ENCODE measurements at regions not wholly inside any gene's neighbourhood (a gene's known extent, or its start where the extent isn't known, plus 50 kb on each side); places are given as distances from the start of the nearest gene placed in this dataset.
"Not testable (repeated sequence)": the region's sequence is repeated elsewhere in the genome, so short reads cannot be mapped to it uniquely, and the experiment has no call there.

DNA sequence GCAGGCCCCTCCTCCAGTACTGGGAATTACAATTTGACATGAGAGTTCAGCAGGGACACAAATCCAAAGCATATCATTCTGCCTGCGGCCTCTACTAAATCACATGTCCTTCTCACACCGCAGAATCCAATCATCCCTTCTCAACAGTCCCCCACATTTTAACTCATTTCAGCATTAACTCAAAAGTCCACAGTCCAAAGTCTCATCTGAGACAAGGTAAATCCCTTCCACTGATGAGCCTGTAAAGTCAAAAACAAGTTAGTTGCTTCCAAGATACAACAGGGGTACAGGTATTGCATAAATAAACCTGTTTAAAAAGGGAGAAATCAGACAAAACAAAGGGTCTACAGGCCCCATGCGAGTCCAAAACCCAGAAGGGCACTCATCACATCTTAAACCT, 64.0 kb downstream of the EBNA1BP2 start:
- no peak for DNase-seq (ENCODE audit: low read depth)

DNA sequence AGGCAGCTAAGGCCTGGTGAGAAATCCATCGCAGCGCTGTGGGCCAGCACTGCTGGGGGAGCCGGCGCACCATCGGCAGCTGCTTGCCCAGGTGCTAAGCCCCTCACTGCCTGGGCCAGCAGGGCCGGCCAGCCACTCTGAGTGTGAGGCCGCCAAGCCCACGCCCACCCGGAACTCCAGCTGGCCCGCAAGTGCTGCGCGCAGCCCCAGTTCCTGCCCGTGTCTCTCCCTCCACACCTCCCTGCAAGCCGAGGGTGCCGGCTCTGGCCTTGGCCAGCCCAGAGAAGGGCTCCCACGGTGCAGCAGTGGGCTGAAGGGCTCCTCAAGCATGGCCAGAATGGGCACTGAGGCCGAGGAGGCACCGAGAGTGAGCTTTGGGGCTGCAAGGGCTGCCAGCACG, 64.4 kb downstream of the EBNA1BP2 start:
- DNase-seq (ENCODE audit: low read depth), result no peak

DNA sequence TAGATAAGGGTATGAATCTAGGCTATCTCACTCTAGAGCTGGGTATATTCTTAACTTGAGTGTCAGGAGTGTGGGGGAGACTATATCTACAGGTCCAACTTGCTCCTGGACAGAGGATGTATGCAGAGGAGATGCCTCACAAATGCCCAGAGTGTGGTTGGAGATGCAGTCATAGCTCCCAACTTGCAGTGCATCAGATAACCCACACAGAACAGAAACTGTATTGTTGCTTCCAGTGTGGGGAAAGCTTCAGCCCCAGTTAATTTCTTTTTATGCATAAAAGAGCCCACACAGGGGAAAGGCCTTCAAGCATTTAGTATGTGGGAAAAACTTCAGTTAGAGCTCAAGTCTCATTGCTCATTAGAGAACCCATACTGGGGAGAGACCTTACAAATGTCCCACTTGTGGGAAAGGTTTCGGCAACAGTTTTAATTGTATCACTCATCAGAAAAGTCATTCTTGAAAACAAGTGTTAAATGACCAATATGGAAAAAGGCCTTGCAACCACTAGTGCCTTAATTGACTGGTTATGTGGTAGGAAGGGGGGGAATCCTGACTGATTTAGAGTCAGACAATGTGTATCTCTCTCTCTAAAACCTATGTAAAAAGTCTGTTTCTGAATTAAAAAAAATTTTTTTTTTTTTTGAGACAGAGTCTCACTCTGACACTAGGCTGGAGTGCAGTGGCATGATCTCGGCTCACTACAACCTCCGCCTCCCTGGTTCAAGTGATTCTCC, 67.9 kb downstream of the EBNA1BP2 start:
- no peak for DNase-seq (ENCODE audit: low read depth)

DNA sequence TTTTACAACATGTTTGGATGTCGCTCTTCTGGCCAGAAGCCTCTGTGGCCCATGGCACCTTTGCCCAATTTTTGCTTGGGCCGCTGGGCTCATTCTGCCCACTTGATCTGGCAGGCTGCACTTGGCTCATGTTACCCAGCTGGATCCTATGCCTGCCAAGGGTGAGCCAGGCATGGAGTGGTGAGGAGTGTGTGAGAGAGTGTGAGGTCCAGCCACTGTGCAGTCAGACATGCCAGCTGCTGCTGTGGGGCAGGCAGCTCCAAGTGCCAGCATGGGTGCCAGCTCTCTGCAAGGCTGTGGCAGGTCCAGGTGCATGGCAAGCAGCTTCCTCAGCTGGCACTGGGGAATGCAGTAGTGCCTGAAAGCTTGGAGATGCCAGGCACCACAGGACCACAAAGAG, 71.0 kb downstream of the EBNA1BP2 start:
- no peak for DNase-seq (ENCODE audit: low read depth)

DNA sequence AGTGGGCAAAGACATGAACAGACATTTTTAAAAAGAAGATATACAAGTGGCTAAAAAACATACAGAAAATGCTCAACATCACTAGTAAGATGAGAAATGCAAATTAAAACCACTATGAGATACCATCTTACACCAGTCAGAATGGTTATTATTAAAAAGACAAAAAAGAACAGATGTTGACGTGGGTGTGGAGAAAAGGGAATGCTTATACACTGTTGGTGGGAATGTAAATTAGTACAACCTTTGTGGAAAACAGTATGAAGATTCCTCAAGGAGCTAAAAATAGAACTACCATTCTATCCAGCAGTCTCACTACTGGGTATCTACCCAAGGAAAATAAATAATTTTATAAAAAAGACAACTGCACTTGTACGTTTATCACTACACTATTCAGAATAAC, 73.9 kb downstream of the EBNA1BP2 start:
- DNase-seq (ENCODE audit: low read depth), result no peak

DNA sequence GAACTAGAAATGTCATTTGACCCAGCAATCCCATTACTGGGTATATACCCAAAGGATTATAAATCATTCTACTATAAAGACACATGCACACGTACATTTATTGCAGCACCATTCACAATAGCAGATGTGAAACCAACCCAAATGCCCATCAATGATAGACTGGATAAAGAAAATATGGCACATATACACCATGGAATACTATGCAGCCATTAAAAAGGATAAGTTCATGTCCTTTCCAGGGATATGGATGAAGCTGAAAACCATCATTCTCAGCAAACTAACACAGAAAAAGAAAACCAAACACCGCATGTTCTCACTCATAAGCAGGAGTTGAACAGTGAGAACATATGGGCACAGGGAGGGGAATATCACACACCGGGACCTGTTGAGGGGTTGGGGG, 75.6 kb downstream of the EBNA1BP2 start:
- not testable (repeated sequence) for DNase-seq (ENCODE audit: low read depth)

DNA sequence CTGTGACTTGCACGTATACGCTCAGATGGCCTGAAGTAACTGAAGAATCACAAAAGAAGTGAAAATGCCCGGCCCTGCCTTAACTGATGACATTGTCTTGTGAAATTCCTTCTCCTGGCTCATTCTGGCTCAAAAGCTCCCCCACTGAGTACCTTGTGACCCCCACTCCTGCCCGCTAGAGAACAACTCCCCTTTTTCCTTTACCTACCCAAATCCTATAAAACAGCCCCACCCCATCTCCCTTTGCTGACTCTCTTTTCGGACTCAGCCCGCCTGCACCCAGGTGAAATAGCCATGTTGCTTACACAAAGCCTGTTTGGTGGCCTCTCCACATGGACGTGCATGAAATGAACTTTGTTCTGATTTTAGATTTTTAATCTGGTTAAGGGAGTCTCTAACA, 81.3 kb downstream of the EBNA1BP2 start:
- not testable (repeated sequence) for DNase-seq (ENCODE audit: low read depth)

DNA sequence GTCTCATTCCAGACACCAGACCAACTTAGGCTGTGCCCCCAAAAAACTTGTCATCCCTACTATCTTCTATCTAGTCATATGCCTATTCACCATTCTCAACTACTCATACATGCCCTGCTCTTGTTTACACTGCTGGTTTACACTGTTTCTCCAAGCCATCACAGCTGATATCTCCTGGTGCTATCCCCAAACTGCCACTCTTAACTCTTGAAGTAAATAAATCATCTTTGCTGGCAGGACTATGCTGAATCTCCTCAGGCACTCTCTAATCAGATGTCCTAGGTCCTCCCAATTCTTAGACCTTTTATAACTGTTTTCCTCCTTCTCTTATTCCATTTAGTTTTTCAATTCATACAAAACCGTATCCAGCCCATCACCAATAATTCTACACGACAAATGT, 81.9 kb downstream of the EBNA1BP2 start:
- not testable (repeated sequence) for DNase-seq (ENCODE audit: low read depth)

DNA sequence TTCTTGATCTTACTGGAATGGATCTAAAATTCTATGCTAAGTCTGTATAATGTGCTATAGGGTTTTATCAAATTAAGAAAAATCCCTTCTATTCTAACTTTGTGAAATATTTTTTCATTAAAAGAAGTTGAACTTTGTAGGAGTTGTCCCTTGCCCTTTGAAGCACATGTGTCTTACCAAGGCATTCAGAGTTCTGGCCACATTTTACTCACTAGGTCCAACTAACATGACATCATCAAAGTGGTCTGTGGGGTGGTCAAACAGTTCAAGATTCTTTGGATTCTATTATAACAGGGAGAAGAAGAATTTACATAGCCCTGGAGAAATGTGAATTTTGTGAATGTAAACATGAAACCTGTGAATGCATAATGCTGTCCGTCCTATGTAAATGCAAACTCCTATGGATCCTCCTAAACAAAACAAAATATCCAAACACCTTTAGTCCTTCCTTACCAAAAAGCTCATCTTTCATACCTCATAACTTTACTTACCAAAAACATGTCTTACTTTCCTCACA, 88.7 kb downstream of the EBNA1BP2 start:
- DNase-seq (ENCODE audit: low read depth), result no peak

DNA sequence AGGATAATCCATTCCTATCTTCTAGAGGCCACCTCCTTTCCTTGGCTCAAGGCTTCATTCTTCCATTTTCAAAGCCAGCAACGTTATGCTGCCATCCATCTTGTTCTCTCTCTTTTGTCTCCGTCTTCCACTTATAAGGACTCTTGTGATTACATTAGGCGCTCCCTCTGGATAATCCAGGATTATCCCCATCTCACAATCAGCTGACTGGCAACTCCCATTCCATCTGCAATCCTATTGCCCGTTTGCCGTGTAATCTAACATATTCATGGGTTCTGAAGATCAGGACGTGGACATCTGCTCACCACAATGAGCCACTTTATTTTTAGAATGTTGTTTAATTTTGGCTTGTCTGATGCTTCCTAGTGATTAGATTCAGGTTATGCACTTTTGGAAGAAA, 89.3 kb downstream of the EBNA1BP2 start:
- no peak for DNase-seq (ENCODE audit: low read depth)

DNA sequence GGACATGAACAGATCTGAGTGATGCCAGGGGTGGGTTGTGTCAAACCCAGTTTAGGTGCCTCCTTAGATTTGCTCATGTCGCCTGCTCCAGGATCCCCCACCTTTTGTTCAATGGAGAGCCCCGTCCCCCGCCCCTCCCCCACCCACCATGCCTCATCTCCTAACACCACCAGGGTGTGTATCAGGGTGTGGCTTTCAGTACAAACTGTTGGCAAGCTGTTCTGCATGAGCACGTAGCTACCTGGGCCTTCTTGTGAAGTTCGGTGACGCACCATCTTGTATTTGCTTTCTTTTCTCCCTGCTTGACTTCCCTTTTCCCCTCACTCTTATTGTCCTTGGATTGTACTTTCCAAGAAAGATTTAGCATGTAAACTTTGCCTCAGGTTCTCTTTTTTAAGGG, 94.8 kb downstream of the EBNA1BP2 start:
- no peak for DNase-seq (ENCODE audit: low read depth)

DNA sequence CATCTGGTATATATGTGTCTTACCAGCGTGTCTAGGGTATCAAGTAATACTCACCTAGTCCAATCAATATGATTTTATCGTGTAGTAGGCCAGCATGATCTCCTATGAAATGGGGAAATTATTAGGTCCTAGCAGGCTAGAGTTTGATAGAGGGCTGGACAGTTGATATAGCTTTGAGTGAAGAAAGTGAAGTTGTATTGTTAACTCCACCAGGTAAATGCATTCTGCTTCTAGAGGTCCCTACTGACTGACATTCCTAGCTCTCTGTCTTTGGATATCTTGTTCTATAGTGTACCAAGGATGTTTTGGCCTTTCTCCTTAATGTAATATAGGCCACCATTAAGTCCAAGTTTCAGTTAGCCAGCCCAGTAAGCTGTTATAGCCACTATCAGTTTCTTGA, 97.4 kb downstream of the EBNA1BP2 start:
- no peak for DNase-seq (ENCODE audit: low read depth)

DNA sequence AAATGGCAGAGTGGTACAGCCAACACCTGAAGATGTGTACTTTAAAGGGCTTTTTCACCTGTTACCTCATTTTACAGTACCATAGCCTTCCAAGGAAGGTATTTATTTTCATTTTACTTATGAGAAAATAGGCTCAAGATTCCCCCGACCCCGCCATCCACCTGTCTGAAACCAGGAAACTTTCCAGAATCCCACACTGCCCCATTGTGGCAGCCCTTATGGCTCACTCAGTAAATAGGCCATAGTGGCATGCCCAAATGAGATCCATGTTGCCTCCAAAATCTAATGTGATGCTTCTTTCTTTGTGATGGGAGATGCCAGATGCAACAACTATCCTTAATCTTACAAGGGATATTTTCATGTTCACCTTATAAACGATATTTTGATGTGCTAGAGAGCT, 97.8 kb downstream of the EBNA1BP2 start:
- DNase-seq (ENCODE audit: low read depth), result no peak

DNA sequence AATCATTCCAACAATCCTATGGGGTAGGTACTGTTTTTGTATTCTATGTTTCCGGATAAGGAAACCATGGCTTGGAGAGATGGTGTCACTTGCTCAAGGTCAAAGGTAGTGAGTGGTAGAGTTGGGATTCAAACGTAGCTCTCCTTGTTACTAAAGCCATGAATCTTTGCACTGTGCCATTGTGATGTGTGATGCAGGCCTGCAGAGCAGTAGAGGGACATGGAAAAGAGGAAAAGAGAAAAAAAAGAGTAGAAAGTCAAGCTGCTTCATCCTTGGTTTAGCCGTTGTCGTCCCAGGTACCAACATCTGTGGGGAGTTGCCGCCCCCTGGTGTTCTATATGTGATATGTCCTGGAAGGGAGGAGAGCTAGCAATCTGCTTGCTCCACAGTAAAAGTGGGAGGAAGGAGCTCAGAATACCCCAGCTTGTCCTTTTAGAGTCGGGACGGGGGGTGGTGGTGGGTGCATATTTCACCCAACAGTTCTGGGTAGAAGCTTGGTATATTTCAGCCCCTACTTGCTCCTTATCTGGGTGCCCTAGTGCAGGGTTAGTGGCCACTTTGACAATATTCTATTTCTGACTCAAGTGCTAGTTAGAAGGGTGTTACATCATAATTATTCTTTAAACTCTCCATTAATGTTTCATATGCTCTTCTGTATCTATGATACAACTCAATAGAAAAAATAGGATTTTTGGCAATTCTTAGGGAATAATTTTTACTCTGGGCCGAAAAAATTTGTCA, 98.4 kb downstream of the EBNA1BP2 start:
- DNase-seq (ENCODE audit: low read depth), result peak; percentile 60

DNA sequence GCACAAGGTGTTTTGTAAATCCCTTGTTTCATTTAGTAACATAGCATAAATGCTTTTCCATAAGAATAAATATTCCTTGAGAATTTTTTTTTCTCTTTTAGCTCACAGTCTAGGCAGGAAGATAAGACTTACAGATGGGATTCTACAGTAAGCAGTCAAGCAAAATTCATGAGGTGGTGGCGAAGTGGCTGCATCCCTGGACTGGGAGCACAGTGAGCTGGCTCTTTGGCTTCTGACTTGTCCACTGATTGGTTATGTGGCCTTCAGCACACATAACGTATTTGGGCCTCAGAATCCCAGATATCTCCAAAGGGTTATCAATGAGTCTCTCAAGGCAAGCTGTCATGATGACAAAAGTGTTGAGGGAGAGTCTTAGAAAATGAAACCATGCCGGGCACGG, 99.8 kb downstream of the EBNA1BP2 start:
- no peak for DNase-seq (ENCODE audit: low read depth)

DNA sequence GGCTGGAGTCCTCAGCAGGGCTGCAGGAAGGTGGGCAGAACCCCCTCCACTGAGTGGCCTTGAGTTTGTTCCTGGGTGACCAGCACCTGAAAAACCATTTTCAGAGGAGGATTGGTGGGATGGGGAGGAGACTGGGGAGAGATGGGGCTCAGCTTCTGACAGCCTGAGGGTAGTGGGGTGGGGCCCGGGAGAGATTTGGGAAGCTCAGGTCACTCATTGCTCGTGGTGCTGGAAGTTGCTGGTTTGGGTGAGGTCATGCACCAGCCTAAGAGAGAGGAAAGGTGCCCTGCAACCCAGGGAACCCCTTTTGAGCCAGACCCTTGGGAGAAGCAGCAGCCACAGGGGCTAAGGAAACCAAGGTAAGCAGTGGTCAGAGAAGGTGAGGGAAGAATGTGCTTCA, 100.8 kb downstream of the EBNA1BP2 start:
- no peak for DNase-seq (ENCODE audit: low read depth)

DNA sequence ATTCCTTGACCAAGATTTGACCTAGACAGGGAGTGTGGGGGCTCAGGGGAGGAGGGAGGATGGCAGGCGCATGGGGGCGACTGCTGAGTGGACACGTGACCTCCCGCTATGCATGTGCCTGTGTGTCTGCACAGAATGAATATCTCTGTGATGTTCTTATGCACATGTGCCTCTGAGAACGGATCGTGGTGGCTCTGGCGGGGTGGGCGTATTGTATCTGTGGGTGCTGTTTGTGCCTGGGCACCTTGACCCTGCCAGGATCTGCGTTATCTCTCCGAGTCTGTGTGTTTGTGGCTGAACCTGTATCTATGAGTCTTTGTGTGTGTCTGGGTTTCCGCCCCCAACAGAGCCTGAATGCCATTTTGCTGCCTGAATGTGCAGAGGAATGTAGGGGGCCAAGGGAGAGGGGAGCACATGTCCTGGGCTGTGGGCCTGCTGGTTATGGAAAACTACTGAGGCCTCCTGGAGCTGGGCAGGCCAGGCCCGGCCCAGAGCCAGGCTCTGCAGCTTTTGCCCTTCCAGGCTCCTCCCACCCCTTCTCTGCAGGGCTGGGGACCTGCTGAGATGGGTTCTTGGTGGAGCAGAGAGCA, 102.5 kb downstream of the EBNA1BP2 start:
- DNase-seq (ENCODE audit: low read depth), result no peak

DNA sequence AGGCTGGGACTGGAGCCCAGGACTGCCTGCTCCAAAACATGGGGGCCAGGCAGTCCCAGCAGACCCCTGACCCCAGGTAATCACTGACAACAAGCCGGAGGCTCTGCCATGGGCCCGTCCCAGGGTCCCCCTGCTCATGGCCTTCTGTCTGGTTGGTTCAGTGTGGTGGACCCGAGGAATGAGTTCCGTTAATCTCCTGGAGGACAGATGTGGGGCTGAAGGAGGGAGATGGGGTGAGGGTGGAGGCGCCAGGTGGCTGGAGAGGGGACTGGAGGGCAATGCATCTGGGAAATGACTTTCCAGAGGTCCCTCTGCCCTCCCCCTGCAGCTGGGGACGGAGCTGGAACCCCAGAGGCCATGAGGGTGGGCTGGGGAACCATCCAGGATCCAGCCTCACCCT, 103.2 kb downstream of the EBNA1BP2 start:
- DNase-seq (ENCODE audit: low read depth), result no peak

DNA sequence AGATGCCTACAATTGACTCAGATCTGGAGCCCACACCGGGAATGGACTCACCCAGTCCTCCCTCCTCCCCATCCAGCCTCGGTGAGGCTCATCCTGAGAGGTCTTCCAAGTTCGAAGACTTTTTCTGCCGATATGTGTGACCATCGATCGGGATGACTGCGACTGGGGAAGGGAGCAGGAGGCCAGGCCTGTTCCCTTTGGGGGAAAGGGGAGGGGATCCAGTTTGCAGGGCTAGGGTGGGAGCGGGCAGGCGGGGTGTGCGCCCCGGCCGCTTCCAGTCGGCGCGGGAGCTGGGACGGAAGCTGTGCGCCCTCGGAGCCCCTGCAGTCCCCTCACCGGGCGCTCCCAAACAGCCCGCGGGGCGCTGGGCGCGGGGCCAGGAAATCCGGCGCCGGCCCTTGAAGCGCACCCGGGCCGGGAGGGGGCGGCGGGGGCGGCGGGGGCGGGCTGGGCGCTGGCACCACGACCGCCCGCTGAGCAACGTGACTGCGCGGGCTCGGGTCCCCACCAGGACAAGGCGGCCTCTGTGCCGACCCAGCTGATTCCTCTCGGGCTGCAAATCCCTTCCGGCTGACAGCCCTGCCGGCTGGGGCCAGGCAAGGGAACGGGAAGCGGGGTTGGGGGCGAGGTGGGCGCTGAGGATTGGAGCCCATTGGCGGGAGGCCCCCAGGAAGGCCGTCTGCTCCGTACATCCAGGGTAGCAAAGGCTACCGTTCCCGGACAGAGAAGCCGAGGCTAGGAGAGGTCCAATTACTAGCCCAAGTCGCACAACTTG, 103.9 kb downstream of the EBNA1BP2 start:
- peak; percentile 5 for DNase-seq (ENCODE audit: low read depth)

DNA sequence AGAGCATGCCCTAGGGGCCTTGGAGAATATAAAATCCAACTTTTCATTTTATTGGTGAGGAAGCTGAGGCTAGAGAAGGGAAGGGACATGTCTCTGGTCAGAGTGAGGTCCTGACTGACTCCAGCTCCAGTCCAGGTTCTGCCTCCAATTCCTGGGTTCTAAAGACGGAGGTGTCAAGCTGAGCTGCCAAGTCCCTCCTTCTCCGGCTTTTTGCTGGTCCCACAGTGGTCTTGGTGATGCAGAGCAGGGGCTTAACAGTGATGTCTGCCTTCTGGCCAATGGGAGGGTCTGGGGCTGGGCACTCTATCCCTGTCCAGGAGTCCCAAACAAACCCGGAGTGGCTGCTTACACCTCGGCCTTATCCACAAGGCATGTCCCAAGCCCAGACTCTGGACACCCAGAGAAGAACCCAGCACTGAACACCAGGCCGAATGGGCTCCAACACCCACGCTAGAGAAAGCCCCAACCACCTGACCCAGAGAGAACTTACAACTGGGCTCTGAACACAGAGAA, 104.8 kb downstream of the EBNA1BP2 start:
- DNase-seq (ENCODE audit: low read depth), result no peak

DNA sequence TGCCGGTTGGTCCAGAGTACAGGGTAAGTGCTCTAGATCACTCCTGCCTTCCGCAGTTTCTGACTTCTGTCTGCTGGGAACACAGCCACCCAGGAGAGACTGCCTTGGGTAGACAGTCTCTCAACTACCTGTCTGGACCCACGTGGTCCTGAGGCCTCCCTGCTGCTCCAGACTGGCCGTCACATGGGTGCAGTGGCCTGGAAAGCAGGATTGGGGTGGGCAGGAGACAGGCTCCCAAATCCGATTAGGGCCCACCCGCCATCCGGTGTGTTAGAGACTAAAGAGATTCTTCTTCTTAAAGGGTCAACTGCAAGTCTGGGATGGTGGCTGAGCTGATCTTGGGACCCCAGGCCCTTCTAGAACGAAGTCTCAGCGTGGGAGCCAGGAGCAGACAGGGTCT, 105.5 kb downstream of the EBNA1BP2 start:
- no peak for DNase-seq (ENCODE audit: low read depth)
